GM06990 (cell line): ENCODE measurements at regions not wholly inside any gene's neighbourhood (a gene's known extent, or its start where the extent isn't known, plus 50 kb on each side); places are given as distances from the start of the nearest gene placed in this dataset.

ENCODE experiments used
- DNase-seq: peaks from one replicate; pipeline ENCODE4 v3.0.0-alpha.2; 2011; ENCODE audit not compliant: insufficient read length; ENCODE audit errors: extremely low read depth
- H3K27me3 ChIP-seq: replicated peaks from 2 replicates; pipeline ENCODE4 v1.6.0; 2011; ENCODE audit warnings: low read length; ENCODE audit not compliant: control insufficient read depth, insufficient read depth
- H3K36me3 ChIP-seq: 2 replicates; pipeline ENCODE4 v1.5.1; 2011; ENCODE audit warnings: low read length; ENCODE audit not compliant: control insufficient read depth, insufficient read depth
- H3K4me3 ChIP-seq: replicated peaks from 2 replicates; pipeline ENCODE4 v1.5.1; 2011; ENCODE audit warnings: low read depth, mild to moderate bottlenecking, control low read depth, low read length
- CTCF ChIP-seq: IDR thresholded peaks from 2 replicates; pipeline ENCODE4 v1.5.1; 2011; ENCODE audit warnings: low read length, control low read depth, mild to moderate bottlenecking, inconsistent platforms; ENCODE audit not compliant: insufficient read depth, poor library complexity, severe bottlenecking

- Histone ChIP-seq H3K4me3 (no peak overlapping the region), H3K27me3 (no peaks in the 10 kb centered on the region), H3K36me3 (no peaks in the 10 kb centered on the region)
- no peak for DNase-seq
- TF ChIP-seq CTCF = no peak
Measured at GRCh38 chr7:41272664-41273063, 430.2 kb downstream of the INHBA start.

- no peaks in the 10 kb centered on the region for H3K27me3 ChIP-seq
- no peak overlapping the region for H3K4me3 ChIP-seq
- no peak for DNase-seq
- TF ChIP-seq CTCF = no peak
- no peaks in the 10 kb centered on the region for H3K36me3 ChIP-seq
Measured at GRCh38 chr7:41268878-41269277, 434.0 kb downstream of the INHBA start.

GRCh38 chr7:41261080-41261479 is 441.8 kb downstream of the INHBA start:
- TF ChIP-seq CTCF = no peak
- no peaks in the 10 kb centered on the region for H3K27me3 ChIP-seq
- no peak overlapping the region for H3K4me3 ChIP-seq
- DNase-seq = no peak
- H3K36me3 ChIP-seq = no peaks in the 10 kb centered on the region

- no peak for DNase-seq
- no peak for TF ChIP-seq CTCF
- no peaks in the 10 kb centered on the region for H3K36me3 ChIP-seq
- no peak overlapping the region for H3K4me3 ChIP-seq
- H3K27me3 ChIP-seq = no peaks in the 10 kb centered on the region
Measured at GRCh38 chr7:41257660-41258059, 445.2 kb downstream of the INHBA start.

GRCh38 chr7:41256186-41256945 is 446.5 kb downstream of the INHBA start:
- TF ChIP-seq CTCF = no peak

GRCh38 chr7:41255716-41256115 is 447.2 kb downstream of the INHBA start:
- no peaks in the 10 kb centered on the region for H3K27me3 ChIP-seq
- H3K36me3 ChIP-seq = no peaks in the 10 kb centered on the region
- no peak for DNase-seq
- no peak overlapping the region for H3K4me3 ChIP-seq
- no peak for TF ChIP-seq CTCF

More at GRCh38 chr7:41256186-41256945, 446.5 kb downstream of the INHBA start:
- Histone ChIP-seq H3K4me3 (no peak overlapping the region), H3K36me3 (no peaks in the 10 kb centered on the region), H3K27me3 (no peaks in the 10 kb centered on the region)
- DNase-seq = no peak
